HEK293 (cell line): ENCODE measurements at regions not wholly inside any gene's neighbourhood (a gene's known extent, or its start where the extent isn't known, plus 50 kb on each side); places are given as distances from the start of the nearest gene placed in this dataset.

Source experiments
- CTCF ChIP-seq: fragments of 450-650 bp; formaldehyde crosslinking; IDR thresholded peaks from 2 replicates; pipeline ENCODE4 v1.5.1; 2016; ENCODE audit warnings: missing biosample characterization, missing genetic modification characterization
- ZBTB21 ChIP-seq: fragments of 450-650 bp; formaldehyde crosslinking; IDR thresholded peaks from 2 replicates; pipeline ENCODE4 v1.5.1; 2017; ENCODE audit warnings: missing biosample characterization, missing genetic modification characterization
- ZFP69B ChIP-seq: fragments of 450-650 bp; formaldehyde crosslinking; IDR thresholded peaks from 2 replicates; pipeline ENCODE4 v1.5.1; 2016; ENCODE audit warnings: missing biosample characterization, missing genetic modification characterization
- ZNF654 ChIP-seq: fragments of 450-650 bp; formaldehyde crosslinking; IDR thresholded peaks from 2 replicates; pipeline ENCODE4 v1.5.1; 2016; ENCODE audit warnings: low read depth, missing biosample characterization, missing genetic modification characterization
- ZSCAN5A ChIP-seq: fragments of 450-650 bp; formaldehyde crosslinking; IDR thresholded peaks from 2 replicates; pipeline ENCODE4 v1.5.1; 2016; ENCODE audit warnings: missing biosample characterization, missing genetic modification characterization

- TF ChIP-seq CTCF (tag by site-specific recombination) (no peak), ZBTB21 (no peak), ZSCAN5A (tag by site-specific recombination) (no peak), ZNF654 (tag by site-specific recombination) (no peak), ZFP69B (tag by site-specific recombination) (no peak)
These were observed 76.1 kb downstream of the C5orf15 start for GRCh38 chr5:133892306-133892705.
